HG03439 (cell line): ENCODE measurements at regions not wholly inside any gene's neighbourhood (a gene's known extent, or its start where the extent isn't known, plus 50 kb on each side); places are given as distances from the start of the nearest gene placed in this dataset.

Source experiments
- ATAC-seq: cut with Tn5 transposase; IDR thresholded peaks from one replicate; pipeline ENCODE4 v1.9.1; 2021; ENCODE audit warnings: mild to moderate bottlenecking, moderate library complexity; ENCODE audit not compliant: unreplicated experiment

DNA sequence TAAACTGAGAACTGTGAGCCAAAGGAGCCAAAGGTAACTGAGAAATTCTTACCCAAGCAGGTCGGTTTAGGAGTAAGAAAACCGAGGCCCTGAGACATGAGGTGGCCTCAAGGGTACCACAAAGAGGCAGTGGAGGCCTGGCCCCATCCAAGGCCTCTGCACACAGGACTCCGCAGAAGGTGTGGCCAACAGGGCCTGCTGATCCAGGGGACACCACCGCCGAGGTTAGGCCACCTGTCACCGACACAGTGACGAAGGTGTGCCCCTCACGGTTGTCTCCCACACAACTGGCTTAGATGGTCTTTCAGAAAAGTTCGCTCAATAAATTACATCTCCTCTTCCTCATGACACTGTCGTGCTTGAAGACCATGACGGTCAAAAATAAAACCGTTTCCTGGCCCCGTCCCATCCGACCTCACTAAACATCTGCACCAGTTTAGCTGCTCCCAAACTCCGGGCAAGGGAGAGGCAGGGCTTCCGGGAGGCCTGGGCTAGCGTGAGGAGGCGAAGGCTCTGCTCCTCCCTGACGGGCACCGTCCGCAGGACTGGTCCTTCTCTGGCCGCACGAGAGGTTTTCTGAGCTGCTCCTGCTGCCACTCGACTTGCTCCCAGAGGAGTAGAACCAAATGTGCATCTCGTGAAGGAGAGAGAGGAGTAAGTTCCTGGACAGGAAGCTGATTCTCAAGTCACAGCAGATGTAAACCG is 442.0 kb downstream of the EIPR1 start:
- no peak for ATAC-seq

- ATAC-seq: no peak
These were observed 444.2 kb downstream of the EIPR1 start for GRCh38 chr2:2933426-2933825.

- ATAC-seq: no peak
These were observed 444.8 kb downstream of the EIPR1 start for GRCh38 chr2:2932692-2933305.

GRCh38 chr2:2932189-2932588 is 445.4 kb downstream of the EIPR1 start:
- no peak for ATAC-seq

GRCh38 chr2:2931318-2932075 is 446.1 kb downstream of the EIPR1 start:
- ATAC-seq: no peak

DNA sequence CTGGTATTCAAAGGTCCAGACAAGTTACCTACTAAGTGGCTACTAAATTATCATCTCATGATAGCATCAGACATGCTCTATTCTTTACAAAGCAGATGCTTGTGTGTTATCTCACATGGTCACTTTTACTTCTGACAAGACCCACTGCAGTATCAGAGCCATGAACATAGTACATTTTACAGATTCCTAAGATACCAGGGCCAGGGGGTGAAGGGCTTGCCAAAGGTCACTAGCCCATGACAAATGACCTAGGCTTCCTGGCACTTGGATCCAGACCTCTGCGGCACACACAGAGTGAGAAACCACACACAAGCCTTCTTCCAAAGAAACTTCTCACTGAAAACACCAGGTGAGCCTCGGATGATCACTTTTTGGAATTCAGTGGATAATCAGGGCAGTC is 446.8 kb downstream of the EIPR1 start:
- ATAC-seq: no peak

DNA sequence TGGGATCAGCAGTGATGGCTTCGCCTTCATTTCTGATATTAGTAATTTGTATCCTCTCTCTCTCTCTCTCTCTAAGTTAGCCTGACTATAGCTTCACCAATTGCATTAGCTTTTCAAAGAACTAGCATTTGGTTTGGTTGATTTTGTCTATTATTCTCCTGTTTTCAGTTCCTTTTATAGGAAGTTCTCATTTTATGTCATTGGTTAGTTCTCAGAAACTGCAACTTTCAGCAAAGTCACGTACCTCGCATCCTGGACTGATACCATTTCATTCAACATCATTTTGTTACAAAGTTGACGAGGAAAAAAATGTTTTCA is 450.8 kb downstream of the EIPR1 start:
- peak; percentile 38 for ATAC-seq

GRCh38 chr2:2926009-2926857 is 451.4 kb downstream of the EIPR1 start:
- ATAC-seq: peak; percentile 87

DNA sequence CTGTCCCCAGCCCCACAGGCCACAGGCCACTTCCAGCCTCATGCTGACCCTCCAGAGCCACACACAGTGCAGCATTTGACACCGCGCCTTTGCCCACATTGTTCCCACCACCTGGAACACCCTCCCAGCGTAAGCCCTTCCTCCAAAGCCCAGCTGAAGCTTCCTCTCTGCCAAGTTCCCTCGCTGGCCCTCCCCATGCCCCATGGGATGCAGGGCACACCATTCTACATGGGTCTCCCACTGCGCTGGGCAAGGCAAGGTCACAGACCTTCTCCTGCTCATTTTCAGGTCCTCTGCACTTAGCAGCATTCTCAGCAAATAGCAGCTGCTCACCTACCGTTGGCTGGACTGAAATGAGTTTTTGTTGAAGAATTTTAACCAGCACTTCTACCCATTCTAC is 455.5 kb downstream of the EIPR1 start:
- no peak for ATAC-seq

DNA sequence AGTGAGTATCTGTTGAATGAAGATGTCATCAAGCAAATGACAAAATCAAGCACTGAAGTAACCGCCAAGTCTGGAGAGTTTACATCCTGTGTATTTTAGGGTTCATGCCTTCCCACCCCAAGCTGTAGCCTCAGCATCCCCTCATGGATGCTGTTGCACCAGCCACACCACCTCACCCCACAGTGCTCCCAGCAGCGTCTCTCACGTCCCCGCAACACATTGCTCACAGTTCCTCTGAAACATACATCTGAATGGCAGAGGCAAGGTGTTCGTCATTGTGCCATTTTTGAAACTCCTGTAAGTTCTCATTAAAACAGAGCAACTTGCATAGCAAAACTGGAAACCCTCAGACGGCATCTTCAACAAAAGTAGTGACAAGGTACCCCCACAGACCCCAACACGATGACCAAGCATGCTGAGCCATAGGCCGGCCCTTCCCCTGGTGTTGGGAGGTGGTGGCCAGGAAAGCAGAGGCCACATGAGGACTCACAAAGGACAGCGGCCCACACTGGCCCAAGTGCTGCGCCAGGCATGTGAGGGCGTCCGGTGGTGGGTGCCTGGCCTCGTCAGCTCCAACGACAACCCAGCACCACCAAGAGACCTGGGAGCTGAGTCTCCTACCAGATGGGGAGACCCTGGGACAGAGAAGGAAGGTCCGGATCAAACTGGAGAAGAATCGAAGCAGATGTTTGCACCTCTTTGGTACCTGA is 456.5 kb downstream of the EIPR1 start:
- no peak for ATAC-seq

GRCh38 chr2:2919574-2920365 is 457.8 kb downstream of the EIPR1 start:
- no peak for ATAC-seq

DNA sequence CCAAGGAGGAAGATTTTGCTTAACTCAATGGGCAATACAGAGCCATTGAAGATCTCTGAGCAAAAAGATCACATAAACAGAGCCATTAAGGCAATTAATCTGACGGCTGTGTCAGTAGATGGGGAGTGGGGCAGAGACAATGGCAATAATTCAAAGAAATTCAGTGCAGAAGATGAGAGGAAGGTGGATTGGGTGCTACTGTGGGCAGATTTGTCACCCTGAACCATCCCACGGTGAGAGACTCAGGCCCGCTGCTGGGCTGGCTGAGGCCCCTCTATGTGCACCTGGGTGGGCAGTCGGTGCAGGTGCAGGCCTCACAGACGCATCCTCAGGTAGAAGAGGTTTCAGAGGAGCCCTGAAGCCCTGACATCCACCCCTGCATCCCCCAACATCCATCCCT is 458.6 kb downstream of the EIPR1 start:
- ATAC-seq: no peak

DNA sequence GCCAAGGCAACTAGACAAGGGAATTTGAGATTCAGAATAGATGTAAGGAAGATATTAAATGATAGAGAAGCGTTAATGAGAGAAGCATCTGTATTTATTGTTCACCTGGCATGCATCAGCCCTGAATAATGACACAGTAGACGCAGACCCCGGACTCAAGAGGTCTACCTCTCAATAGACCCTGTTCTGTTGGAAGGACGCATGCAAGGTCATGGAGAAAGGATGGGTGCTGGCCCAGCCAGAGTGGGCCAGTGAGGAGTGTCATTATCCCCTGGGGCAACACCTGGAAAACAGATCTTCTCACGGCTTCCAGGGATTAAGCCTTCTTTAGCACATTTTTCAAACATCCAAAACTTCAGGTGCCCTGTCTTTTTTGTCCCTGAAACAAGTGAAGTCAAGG is 461.0 kb downstream of the EIPR1 start:
- no peak for ATAC-seq

DNA sequence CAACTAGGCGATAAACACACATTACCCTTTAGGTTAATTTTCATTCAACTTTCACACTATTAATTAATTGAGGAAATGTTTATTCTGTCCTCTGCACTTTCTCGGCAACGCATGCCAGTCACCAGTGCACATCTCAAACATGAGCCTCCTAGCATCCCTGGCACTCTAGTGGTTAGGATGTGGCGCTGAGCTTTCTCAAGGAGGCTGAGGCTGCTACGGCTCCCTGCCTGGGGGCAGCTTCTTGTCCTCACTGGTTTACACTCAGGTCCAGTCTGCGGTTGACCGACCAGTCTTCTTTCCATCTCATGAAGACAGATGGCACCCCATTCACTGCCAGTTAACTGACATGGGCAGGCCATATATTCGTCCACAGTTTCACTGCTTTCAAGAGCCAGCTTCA is 463.4 kb downstream of the EIPR1 start:
- no peak for ATAC-seq

DNA sequence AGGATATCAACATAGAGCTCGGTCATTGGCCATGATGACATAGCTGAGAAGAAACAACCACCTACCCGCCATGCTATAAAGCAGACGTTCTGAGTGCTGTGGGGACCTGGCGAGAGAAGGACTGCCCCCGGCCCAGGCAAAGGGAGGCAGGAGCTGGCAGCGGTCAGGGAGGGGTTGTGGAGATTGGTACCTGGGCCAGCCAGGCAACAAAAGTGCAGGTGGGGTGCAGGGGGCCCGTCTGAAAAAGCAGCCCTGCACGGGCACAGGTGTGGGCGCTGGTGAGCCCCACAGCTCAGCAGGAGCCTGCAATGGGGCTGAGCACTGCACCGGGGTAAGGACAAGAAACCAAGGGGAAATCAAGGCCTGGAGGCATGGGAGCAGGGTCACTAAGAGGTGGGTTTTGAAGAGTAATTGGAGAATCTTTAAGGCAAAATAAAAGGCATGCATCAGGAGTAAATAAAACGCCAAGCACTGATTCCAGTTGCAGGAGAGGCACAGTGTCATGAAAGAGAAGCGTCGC is 464.0 kb downstream of the EIPR1 start:
- no peak for ATAC-seq

GRCh38 chr2:2912731-2913130 is 464.9 kb downstream of the EIPR1 start:
- no peak for ATAC-seq

DNA sequence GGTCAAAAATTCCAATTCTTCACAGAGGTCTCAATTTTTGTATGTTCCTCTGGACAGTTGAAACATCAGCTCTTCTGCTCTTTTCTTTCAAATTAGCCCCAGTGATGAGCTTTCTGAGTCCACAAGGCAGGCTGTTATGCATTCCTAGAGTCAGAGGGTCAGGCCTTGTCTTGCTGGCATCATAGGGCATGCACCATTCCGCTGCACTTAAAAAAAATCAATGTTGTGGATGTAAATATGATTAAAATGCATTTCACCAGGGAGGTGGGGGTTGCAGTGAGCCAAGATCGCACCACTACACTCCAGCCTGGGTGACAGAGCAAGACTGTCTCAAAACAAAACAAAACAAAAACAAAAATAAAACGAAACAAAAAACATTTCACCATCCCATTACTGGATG is 465.3 kb downstream of the EIPR1 start:
- ATAC-seq: no peak

- no peak for ATAC-seq
These were observed 467.4 kb downstream of the EIPR1 start for GRCh38 chr2:2910259-2910658.

DNA sequence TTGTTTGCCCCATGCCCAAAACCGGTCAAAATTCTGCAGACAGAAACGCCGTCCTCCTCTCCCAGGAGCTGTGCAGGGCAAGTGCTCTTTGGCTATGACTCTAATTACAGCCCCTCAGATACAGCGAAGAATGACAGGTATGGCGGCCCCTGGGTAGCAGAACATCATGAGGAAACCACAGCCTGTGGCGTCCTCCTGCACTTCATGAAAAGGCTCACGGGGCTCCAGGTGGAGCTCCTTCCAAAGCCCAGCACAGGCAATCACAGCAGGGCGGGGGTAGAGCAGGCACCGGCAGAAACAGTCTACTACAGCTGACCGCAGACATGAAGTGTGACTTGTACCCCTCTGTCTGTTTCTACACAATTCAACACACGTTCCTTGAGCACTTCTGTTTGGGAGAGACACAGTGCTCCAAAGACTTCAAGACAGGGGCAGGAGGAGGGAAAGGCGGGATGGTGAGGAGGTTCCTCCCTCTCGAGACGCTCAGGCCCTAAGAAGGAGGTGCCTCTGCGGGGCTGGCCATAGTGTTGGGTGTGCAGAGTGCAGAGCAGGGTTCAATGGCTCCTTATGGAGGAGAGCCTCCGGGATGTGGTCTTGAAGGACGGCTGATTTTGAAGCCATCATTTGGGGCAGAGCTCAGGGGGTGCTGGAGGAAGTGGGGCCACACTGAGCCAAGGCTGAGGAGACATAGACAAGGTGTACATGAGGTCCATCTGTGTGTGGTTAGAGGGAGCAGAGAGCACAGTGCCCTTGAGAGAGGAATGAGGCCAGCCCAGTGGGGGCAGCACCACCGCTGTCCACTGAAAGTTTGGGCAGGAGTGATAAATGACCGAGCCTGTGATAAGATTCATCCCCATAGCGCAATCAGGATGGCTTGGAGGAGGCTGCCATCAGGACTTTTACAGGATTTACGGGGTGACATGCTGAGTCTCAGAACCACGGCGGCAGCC is 468.3 kb downstream of the EIPR1 start:
- ATAC-seq: no peak
